Peyer's patch (tissue), 4 donors: ENCODE measurements at regions not wholly inside any gene's neighbourhood (a gene's known extent, or its start where the extent isn't known, plus 50 kb on each side); places are given as distances from the start of the nearest gene placed in this dataset.

Experiments
- POLR2A ChIP-seq, 2 donors: fragments of 450-650 bp; IDR thresholded peaks; one replicate each; pipeline ENCODE4 v1.5.1; 2017; ENCODE audit warnings: antibody characterized with exemption in 2 of 2, mild to moderate bottlenecking in 2 of 2, moderate library complexity in 2 of 2
- TF ChIP-seq, protein P1 (sequence below), 6 experiments: fragments of 450-650 bp in 4 of 6; fragments of 200-600 bp in 2 of 6; sonication (generic) in 1 of 6; IDR thresholded peaks; one replicate each; pipeline ENCODE4 v1.5.1; 2017 to 2019; ENCODE audit warnings: antibody characterized with exemption in 6 of 6, mild to moderate bottlenecking in 3 of 6, moderate library complexity in 1 of 6

DNA sequence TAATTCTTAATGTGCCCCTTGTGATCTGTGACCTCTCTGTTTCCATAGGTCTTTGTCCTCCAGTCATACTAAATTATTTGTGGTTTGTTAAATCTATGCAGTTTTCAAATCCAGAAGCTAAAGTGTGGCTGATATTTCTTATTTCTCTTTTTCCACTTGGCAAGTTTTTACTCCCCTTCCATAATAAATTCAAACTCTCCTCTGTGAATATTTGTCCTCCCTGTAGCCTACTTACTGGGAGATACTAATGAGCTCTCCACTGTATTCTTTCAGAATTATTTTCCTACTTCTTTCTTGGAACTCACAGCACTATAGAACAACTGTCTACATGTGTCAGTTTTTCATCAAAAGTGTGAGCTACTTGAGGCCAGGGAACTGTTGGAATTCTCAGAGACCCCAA is 430.8 kb upstream of the PTBP2 start:
- TF ChIP-seq, protein P1, sequence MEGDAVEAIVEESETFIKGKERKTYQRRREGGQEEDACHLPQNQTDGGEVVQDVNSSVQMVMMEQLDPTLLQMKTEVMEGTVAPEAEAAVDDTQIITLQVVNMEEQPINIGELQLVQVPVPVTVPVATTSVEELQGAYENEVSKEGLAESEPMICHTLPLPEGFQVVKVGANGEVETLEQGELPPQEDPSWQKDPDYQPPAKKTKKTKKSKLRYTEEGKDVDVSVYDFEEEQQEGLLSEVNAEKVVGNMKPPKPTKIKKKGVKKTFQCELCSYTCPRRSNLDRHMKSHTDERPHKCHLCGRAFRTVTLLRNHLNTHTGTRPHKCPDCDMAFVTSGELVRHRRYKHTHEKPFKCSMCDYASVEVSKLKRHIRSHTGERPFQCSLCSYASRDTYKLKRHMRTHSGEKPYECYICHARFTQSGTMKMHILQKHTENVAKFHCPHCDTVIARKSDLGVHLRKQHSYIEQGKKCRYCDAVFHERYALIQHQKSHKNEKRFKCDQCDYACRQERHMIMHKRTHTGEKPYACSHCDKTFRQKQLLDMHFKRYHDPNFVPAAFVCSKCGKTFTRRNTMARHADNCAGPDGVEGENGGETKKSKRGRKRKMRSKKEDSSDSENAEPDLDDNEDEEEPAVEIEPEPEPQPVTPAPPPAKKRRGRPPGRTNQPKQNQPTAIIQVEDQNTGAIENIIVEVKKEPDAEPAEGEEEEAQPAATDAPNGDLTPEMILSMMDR (IDR thresholded peaks at IDR 0.05): no peak
- no peak for TF ChIP-seq POLR2A (IDR thresholded peaks at IDR 0.05)
